Activated T-cell treated with anti-CD3 and anti-CD28 coated beads, Interleukin-2, amount 50 U/mL, for 24 hours (primary cell): ENCODE measurements at regions not wholly inside any gene's neighbourhood (a gene's known extent, or its start where the extent isn't known, plus 50 kb on each side); places are given as distances from the start of the nearest gene placed in this dataset.
A peak's percentile ranks its signal among the peaks of the same experiment; 100 is the strongest.

ENCODE experiments used
- DNase-seq: peaks from one replicate; pipeline ENCODE4 v3.0.0-alpha.2; 2020
- H3K27ac Mint-ChIP-seq: 2 replicates; pipeline ENCODE4 v1.8.0; 2020; ENCODE audit warnings: mild to moderate bottlenecking, mixed read lengths
- H3K27me3 Mint-ChIP-seq: 2 replicates; pipeline ENCODE4 v1.8.0; 2020; ENCODE audit warnings: mixed read lengths
- H3K36me3 Mint-ChIP-seq: 2 replicates; pipeline ENCODE4 v1.8.0; 2020; ENCODE audit warnings: low read depth, mixed read lengths
- H3K4me1 Mint-ChIP-seq: 2 replicates; pipeline ENCODE4 v1.8.0; 2020; ENCODE audit warnings: low read depth, mixed read lengths
- H3K4me3 Mint-ChIP-seq: 2 replicates; pipeline ENCODE4 v1.8.0; 2020; ENCODE audit warnings: mild to moderate bottlenecking, moderate library complexity, mixed read lengths
- H3K9me3 Mint-ChIP-seq: 2 replicates; pipeline ENCODE4 v1.8.0; 2020; ENCODE audit warnings: mixed read lengths

DNA sequence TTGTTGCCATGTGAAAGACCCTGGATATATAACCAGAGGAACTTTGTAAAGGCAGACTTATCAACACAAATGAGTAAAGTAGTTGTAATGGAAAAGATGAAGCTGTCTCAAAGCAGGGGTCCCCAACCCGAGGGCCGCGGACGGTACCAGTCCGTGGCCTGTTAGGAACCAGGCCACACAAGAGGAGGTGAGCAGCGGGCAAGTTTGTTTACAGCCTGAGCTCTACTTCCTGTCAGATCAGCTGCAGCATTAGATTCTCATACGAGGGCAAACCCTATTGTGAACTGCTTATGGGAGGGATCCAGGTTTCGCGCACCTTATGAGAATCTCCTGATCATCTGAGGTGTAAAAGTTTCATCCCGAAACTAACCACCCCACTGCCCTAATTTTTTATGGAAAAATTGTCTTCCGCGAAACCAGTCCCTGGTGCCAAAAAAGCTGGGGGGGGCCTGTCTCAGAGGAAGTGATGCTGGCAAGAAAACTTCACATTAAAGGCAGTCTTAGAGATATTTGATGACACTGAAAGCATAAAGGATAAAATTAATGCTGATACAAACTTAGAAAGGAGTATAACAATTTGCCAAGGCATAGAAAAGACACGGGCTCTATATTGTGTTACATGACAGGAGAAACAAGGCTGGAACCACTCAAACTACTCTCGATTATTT lies 57.5 kb upstream of the MSTN start:
- peak overlapping the region; percentile 41 for H3K4me3 Mint-ChIP-seq

DNA sequence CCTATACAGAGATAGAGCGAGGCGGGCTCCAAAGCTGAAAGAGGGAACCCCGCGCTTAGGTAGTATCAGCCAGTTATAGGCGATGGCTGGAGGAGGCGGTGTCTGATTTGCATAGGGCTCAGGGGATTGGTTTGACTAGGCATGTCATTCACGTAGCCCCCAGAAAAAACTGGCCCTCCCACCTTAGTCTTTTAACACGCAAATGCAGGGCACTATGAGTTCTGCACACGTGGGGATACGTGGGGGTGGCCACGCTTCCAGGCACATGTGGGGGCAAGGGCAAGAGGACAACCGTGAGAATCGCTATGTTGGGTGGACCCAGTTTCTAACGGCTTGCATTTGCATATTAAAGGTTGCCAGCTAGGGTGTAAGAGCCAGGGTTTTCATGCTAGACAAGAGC lies 56.7 kb upstream of the MSTN start:
- Mint-ChIP-seq H3K4me1 (peaks cover 19% of the 10 kb centered on the region), H3K4me3 (peak overlapping the region; percentile 41), H3K36me3 (no peaks in the 10 kb centered on the region), H3K27me3 (no peaks in the 10 kb centered on the region), H3K27ac (peak overlapping the region; percentile 18), H3K9me3 (no peaks in the 10 kb centered on the region)
- DNase-seq, result peak; percentile 42

More for the DNA sequence above, 57.5 kb upstream of the MSTN start:
- Mint-ChIP-seq H3K4me1 (peaks cover 19% of the 10 kb centered on the region), H3K9me3 (no peaks in the 10 kb centered on the region), H3K27ac (peak overlapping the region; percentile 58), H3K27me3 (no peaks in the 10 kb centered on the region), H3K36me3 (no peaks in the 10 kb centered on the region)
- DNase-seq, result peak; percentile 30

DNA sequence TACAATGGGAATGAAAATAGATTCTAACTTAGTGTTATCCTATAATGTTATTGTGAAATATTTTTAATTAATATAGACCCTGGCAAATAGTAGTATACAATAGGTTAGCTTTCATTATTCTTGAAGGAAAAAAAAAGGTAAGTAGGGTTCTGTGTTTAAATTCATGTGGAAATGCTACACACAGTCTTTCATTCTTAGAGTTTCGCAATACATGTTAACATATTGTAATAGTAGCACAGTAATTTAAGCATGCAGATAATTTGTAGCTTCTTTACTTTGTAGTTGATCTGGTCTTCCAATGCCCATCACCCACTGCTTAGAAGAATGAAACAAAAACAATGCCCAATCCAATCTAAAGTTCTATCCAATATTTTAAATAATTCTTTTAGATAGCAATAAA lies 54.8 kb upstream of the MSTN start:
- no peak overlapping the region for H3K4me3 Mint-ChIP-seq
- H3K27ac Mint-ChIP-seq, result no peak overlapping the region
- no peak for DNase-seq
- H3K4me1 Mint-ChIP-seq, result peaks cover 19% of the 10 kb centered on the region
- H3K27me3 Mint-ChIP-seq, result no peaks in the 10 kb centered on the region
- H3K36me3 Mint-ChIP-seq, result no peaks in the 10 kb centered on the region
- no peaks in the 10 kb centered on the region for H3K9me3 Mint-ChIP-seq

DNA sequence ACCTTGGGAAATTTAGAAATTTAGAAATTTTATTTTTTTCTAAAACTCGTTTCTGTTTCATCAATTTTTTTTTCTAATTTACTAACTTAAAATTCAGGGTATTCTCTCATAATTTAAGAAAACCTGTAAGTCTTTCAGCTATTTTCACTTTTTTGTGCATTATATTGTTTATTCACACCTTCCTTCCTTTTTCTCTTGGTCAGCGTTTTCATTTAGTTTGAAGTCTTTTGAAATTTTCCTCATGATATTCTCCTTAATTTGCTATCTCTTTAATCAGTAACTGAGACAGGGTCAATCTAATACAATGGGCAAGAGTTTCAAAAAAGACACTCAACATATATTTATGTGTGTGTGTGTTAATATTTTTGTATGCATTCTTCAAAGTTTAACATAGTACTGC lies 50.5 kb upstream of the MSTN start:
- no peaks in the 10 kb centered on the region for H3K36me3 Mint-ChIP-seq
- H3K27ac Mint-ChIP-seq, result no peak overlapping the region
- H3K4me3 Mint-ChIP-seq, result no peak overlapping the region
- DNase-seq, result no peak
- no peaks in the 10 kb centered on the region for H3K27me3 Mint-ChIP-seq
- H3K9me3 Mint-ChIP-seq, result no peaks in the 10 kb centered on the region
- no peaks in the 10 kb centered on the region for H3K4me1 Mint-ChIP-seq
